Activated T-helper 17 cell treated with anti-CD3 and anti-CD28 coated beads, Interleukin-2, amount 50 U/mL, for 72 hours (primary cell): ENCODE measurements at regions not wholly inside any gene's neighbourhood (a gene's known extent, or its start where the extent isn't known, plus 50 kb on each side); places are given as distances from the start of the nearest gene placed in this dataset.
"Not testable (repeated sequence)": the region's sequence is repeated elsewhere in the genome, so short reads cannot be mapped to it uniquely, and the experiment has no call there.

Experiments used
- ATAC-seq: fragments of 150-1000 bp; cut with Tn5 transposase; replicated peaks from 2 replicates; pipeline ENCODE4 v1.10.0; 2021; ENCODE audit warnings: mild to moderate bottlenecking, moderate library complexity
- H3K27ac Mint-ChIP-seq: one replicate; pipeline ENCODE4 v1.8.0; 2022; ENCODE audit warnings: mixed read lengths
- H3K27me3 Mint-ChIP-seq: one replicate; pipeline ENCODE4 v1.8.0; 2022; ENCODE audit warnings: mixed read lengths
- H3K36me3 Mint-ChIP-seq: one replicate; pipeline ENCODE4 v1.8.0; 2022; ENCODE audit warnings: low read depth, mild to moderate bottlenecking, mixed read lengths
- H3K4me1 Mint-ChIP-seq: one replicate; pipeline ENCODE4 v1.8.0; 2022; ENCODE audit warnings: mixed read lengths
- H3K4me3 Mint-ChIP-seq: one replicate; pipeline ENCODE4 v1.8.0; 2022; ENCODE audit warnings: mild to moderate bottlenecking, mixed read lengths
- H3K9me3 Mint-ChIP-seq: one replicate; pipeline ENCODE4 v1.8.0; 2022; ENCODE audit warnings: mixed read lengths

GRCh38 chr7:12028508-12028907 lies 182.6 kb upstream of the TMEM106B start:
- H3K4me1 Mint-ChIP-seq = no peaks in the 10 kb centered on the region
- H3K9me3 Mint-ChIP-seq = no peaks in the 10 kb centered on the region
- peaks cover 8% of the 10 kb centered on the region for H3K27me3 Mint-ChIP-seq
- ATAC-seq = no peak
- H3K4me3 Mint-ChIP-seq = no peak overlapping the region
- H3K27ac Mint-ChIP-seq = no peak overlapping the region
- no peaks in the 10 kb centered on the region for H3K36me3 Mint-ChIP-seq

GRCh38 chr7:12030116-12030515 lies 181.0 kb upstream of the TMEM106B start:
- H3K9me3 Mint-ChIP-seq = no peaks in the 10 kb centered on the region
- no peaks in the 10 kb centered on the region for H3K4me1 Mint-ChIP-seq

DNA sequence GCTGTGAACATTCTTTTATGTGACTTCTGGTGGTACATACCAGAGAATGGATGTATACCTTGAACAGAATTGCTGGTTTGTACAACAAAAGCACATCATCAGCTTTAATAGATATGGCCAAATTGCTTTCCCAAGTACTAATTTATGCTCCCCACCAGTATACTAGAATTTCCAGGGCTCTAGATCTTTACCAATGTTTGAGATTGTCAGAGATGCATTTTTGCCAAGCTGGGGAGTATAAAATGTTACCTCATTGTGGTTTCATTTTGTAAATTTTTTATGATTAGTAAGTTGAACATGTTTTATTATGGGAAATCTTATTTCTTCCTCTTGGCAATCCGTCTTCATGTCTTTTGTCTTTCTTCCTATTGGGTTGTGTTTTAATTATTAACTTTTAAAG lies 179.9 kb upstream of the TMEM106B start:
- ATAC-seq = no peak
- Mint-ChIP-seq H3K4me1 (no peaks in the 10 kb centered on the region), H3K27me3 (peaks cover 16% of the 10 kb centered on the region), H3K4me3 (no peak overlapping the region), H3K36me3 (no peaks in the 10 kb centered on the region), H3K27ac (no peak overlapping the region), H3K9me3 (no peaks in the 10 kb centered on the region)

More at GRCh38 chr7:12030116-12030515, 181.0 kb upstream of the TMEM106B start:
- Mint-ChIP-seq H3K4me3 (no peak overlapping the region), H3K27me3 (peaks cover 16% of the 10 kb centered on the region), H3K36me3 (no peaks in the 10 kb centered on the region), H3K27ac (no peak overlapping the region)
- ATAC-seq = no peak

DNA sequence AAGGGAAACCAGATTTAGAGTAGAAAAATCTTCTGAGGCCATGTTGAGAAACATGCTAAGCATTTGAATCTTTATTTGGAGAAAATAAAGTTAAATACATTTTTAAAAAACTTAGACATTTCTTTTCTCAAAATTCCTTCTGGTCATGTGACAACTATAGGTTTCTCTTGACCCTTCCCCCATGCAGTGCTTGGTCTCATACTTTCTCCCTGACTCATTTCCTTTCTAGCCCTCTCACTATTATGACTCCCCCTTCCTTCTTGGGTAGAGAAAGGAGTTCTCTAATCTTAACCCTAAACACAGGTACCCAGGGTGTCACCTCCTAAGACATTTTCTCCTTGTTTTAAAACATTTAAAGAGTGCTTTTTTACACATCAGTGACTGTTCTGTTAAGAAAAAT lies 179.5 kb upstream of the TMEM106B start:
- H3K27ac Mint-ChIP-seq = no peak overlapping the region
- peaks cover 16% of the 10 kb centered on the region for H3K27me3 Mint-ChIP-seq
- H3K4me1 Mint-ChIP-seq = no peaks in the 10 kb centered on the region
- ATAC-seq = no peak
- H3K4me3 Mint-ChIP-seq = no peak overlapping the region
- H3K9me3 Mint-ChIP-seq = no peaks in the 10 kb centered on the region
- no peaks in the 10 kb centered on the region for H3K36me3 Mint-ChIP-seq

GRCh38 chr7:12032146-12032545 lies 178.9 kb upstream of the TMEM106B start:
- Mint-ChIP-seq H3K27me3 (peaks cover 16% of the 10 kb centered on the region), H3K36me3 (no peaks in the 10 kb centered on the region), H3K27ac (no peak overlapping the region), H3K4me1 (no peaks in the 10 kb centered on the region), H3K4me3 (no peak overlapping the region), H3K9me3 (no peaks in the 10 kb centered on the region)
- no peak for ATAC-seq

- not testable (repeated sequence) for H3K4me3 Mint-ChIP-seq, H3K27ac Mint-ChIP-seq, ATAC-seq, H3K36me3 Mint-ChIP-seq, H3K9me3 Mint-ChIP-seq, H3K4me1 Mint-ChIP-seq
- H3K27me3 Mint-ChIP-seq = peaks cover 14% of the 10 kb centered on the region
Observed at GRCh38 chr7:12043457-12043856, 167.6 kb upstream of the TMEM106B start.

DNA sequence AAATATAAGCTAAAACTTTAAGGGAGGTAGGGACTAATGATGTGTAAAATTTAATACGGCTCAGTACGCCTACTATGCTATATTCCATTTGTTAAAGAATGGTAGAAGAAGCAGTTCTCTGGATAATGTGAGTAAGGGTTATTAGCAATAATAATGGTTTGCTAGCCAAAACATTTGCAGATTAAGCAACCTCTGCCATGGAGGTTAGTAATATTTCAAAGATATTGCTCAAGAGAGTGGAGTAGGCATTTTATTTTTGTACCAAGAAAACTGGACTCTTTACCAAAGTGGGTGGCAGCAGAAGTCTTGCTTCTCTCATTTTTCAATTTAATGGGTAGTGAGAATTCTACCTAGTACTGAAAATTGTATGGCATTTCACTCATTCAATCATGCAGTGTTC lies 158.9 kb upstream of the TMEM106B start:
- H3K4me3 Mint-ChIP-seq = no peak overlapping the region
- H3K9me3 Mint-ChIP-seq = peaks cover 6% of the 10 kb centered on the region
- peaks cover 10% of the 10 kb centered on the region for H3K27me3 Mint-ChIP-seq
- H3K27ac Mint-ChIP-seq = no peak overlapping the region
- no peaks in the 10 kb centered on the region for H3K36me3 Mint-ChIP-seq
- H3K4me1 Mint-ChIP-seq = no peaks in the 10 kb centered on the region
- ATAC-seq = no peak

- no peak overlapping the region for H3K27ac Mint-ChIP-seq
- no peaks in the 10 kb centered on the region for H3K36me3 Mint-ChIP-seq
- no peak for ATAC-seq
- peaks cover 4% of the 10 kb centered on the region for H3K27me3 Mint-ChIP-seq
- no peak overlapping the region for H3K4me3 Mint-ChIP-seq
- peaks cover 15% of the 10 kb centered on the region for H3K9me3 Mint-ChIP-seq
- no peaks in the 10 kb centered on the region for H3K4me1 Mint-ChIP-seq
Observed at GRCh38 chr7:12053561-12053960, 157.5 kb upstream of the TMEM106B start.

GRCh38 chr7:12054830-12055229 lies 156.3 kb upstream of the TMEM106B start:
- no peak for ATAC-seq

GRCh38 chr7:12056381-12056780 lies 154.7 kb upstream of the TMEM106B start:
- H3K36me3 Mint-ChIP-seq = no peaks in the 10 kb centered on the region
- H3K9me3 Mint-ChIP-seq = peaks cover 15% of the 10 kb centered on the region
- H3K4me1 Mint-ChIP-seq = no peaks in the 10 kb centered on the region
- no peak overlapping the region for H3K4me3 Mint-ChIP-seq
- H3K27ac Mint-ChIP-seq = no peak overlapping the region
- ATAC-seq = no peak
- peaks cover 2% of the 10 kb centered on the region for H3K27me3 Mint-ChIP-seq

More at GRCh38 chr7:12054830-12055229, 156.3 kb upstream of the TMEM106B start:
- Mint-ChIP-seq H3K27me3 (peaks cover 4% of the 10 kb centered on the region), H3K4me1 (no peaks in the 10 kb centered on the region), H3K36me3 (no peaks in the 10 kb centered on the region), H3K4me3 (no peak overlapping the region), H3K27ac (no peak overlapping the region), H3K9me3 (peaks cover 15% of the 10 kb centered on the region)

DNA sequence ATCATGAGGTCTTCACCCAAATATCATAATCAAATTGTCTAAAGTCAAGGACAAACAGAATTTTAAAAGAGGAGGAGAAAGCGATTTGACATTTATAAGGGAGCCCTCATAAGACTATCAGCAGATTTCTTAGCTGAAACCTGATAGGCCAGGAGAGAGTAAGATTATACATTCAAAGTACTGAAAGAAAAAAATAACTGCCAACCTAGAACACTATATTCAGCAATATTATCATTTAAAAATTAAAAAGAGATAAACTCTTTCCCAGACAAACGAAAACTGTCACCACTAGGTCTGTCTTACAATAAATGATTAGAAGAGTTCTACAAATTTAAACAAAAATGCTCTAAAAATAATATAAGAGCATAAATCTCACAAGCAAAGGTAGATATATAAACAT lies 154.1 kb upstream of the TMEM106B start:
- no peak for ATAC-seq
- peaks cover 15% of the 10 kb centered on the region for H3K9me3 Mint-ChIP-seq
- no peaks in the 10 kb centered on the region for H3K4me1 Mint-ChIP-seq
- H3K27me3 Mint-ChIP-seq = no peaks in the 10 kb centered on the region
- no peaks in the 10 kb centered on the region for H3K36me3 Mint-ChIP-seq
- H3K27ac Mint-ChIP-seq = no peak overlapping the region
- H3K4me3 Mint-ChIP-seq = no peak overlapping the region

GRCh38 chr7:12062062-12062461 lies 149.0 kb upstream of the TMEM106B start:
- no peaks in the 10 kb centered on the region for H3K27me3 Mint-ChIP-seq
- no peak overlapping the region for H3K27ac Mint-ChIP-seq
- ATAC-seq = no peak
- peaks cover 13% of the 10 kb centered on the region for H3K4me1 Mint-ChIP-seq
- H3K36me3 Mint-ChIP-seq = no peaks in the 10 kb centered on the region
- H3K4me3 Mint-ChIP-seq = no peak overlapping the region
- peaks cover 11% of the 10 kb centered on the region for H3K9me3 Mint-ChIP-seq

- no peak overlapping the region for H3K4me3 Mint-ChIP-seq
- H3K4me1 Mint-ChIP-seq = peaks cover 18% of the 10 kb centered on the region
- no peaks in the 10 kb centered on the region for H3K36me3 Mint-ChIP-seq
- no peaks in the 10 kb centered on the region for H3K9me3 Mint-ChIP-seq
- ATAC-seq = no peak
- H3K27ac Mint-ChIP-seq = no peak overlapping the region
- no peaks in the 10 kb centered on the region for H3K27me3 Mint-ChIP-seq
Observed at GRCh38 chr7:12064586-12065127, 146.4 kb upstream of the TMEM106B start.

DNA sequence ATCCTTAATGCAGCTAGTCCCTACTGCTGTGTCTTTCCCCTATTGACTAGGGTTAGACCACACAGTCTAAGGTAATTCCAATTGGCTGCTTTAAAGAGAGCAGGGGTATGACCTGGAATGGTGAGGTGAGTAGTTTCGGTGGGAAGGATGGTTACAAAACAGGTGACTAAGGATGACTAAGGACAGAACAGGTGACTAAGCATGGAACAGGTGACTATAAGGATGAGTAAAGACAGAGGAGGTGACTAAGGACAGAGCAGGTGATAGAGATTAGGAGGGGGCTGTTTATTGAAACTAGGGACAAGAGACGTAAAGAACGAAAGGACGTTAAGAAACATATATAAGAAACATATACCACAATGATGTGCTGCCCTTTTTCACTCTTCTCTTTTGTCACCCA lies 145.1 kb upstream of the TMEM106B start:
- Mint-ChIP-seq H3K9me3 (no peaks in the 10 kb centered on the region), H3K36me3 (no peaks in the 10 kb centered on the region), H3K27me3 (no peaks in the 10 kb centered on the region), H3K4me3 (peak overlapping the region; percentile 40), H3K4me1 (peaks cover 18% of the 10 kb centered on the region), H3K27ac (peak overlapping the region; percentile 92)
- ATAC-seq = peak; percentile 83

DNA sequence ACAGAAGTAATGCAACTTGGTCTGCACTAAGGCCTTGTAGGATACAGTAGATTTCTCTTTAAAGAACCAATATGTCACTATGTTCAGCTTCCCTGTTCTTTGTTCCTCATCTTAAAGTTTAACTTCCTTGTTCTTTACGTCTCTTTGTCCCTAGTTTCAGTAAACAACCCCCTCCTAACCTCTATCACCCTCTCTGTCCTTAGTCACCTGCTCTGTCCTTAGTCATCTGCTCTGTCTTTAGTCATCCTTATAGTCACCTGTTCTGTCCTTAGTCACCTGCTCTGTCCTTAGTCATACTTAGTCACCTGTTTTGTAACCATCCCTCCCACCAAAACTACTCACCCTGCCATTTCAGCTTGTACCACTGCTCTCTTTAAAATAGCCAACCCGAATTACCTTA lies 144.6 kb upstream of the TMEM106B start:
- peak; percentile 93 for ATAC-seq
- Mint-ChIP-seq H3K27ac (peak overlapping the region; percentile 92), H3K9me3 (no peaks in the 10 kb centered on the region), H3K4me3 (peak overlapping the region; percentile 40), H3K27me3 (no peaks in the 10 kb centered on the region), H3K4me1 (peaks cover 18% of the 10 kb centered on the region), H3K36me3 (no peaks in the 10 kb centered on the region)
